ENCODE measurements at regions not wholly inside any gene's neighbourhood (a gene's known extent, or its start where the extent isn't known, plus 50 kb on each side); places are given as distances from the start of the nearest gene placed in this dataset.

DNA sequence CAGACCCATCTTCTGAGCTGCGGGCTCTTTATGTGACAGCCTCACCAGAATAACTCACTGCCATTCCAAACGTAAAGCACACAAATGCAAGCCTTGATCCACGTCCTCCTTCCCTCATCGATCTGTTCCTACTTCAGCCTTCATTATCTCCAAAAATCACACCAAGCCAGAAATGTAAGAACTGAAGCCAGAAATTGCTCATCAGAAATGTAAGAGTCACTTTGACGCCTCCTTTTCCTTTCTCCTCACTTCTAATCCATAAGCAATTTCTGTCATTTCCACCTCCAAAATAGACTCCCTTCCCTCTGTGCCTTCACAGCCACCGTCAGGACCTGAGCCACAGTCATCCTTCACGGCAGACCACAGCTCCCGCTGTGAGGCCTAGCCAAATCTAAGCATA lies 387.3 kb upstream of the B3GAT1 start:
- H3K36me3 ChIP-seq (ENCODE audit: control insufficient read depth, insufficient read depth, low read length), result no peaks in the 10 kb centered on the region
- H3K4me3 ChIP-seq (ENCODE audit: low read depth in 2 of 2, low read length in 2 of 2), result no peak overlapping the region
- DNase-seq (ENCODE audit: low read depth, low spot score) (no peak), ATAC-seq (no peak)
- no peak overlapping the region for H3K27ac ChIP-seq (ENCODE audit: low read length)
- TF ChIP-seq SIN3A (IDR thresholded peaks at IDR 0.05; ENCODE audit: borderline replicate concordance, insufficient read depth, low read depth, low read length) (no peak), TCF7L2 (IDR thresholded peaks at IDR 0.05; ENCODE audit: low read depth, low read length) (no peak), POLR2AphosphoS5 (IDR thresholded peaks at IDR 0.05; ENCODE audit: low read depth, low read length) (no peak)
- TF ChIP-seq, protein P1, sequence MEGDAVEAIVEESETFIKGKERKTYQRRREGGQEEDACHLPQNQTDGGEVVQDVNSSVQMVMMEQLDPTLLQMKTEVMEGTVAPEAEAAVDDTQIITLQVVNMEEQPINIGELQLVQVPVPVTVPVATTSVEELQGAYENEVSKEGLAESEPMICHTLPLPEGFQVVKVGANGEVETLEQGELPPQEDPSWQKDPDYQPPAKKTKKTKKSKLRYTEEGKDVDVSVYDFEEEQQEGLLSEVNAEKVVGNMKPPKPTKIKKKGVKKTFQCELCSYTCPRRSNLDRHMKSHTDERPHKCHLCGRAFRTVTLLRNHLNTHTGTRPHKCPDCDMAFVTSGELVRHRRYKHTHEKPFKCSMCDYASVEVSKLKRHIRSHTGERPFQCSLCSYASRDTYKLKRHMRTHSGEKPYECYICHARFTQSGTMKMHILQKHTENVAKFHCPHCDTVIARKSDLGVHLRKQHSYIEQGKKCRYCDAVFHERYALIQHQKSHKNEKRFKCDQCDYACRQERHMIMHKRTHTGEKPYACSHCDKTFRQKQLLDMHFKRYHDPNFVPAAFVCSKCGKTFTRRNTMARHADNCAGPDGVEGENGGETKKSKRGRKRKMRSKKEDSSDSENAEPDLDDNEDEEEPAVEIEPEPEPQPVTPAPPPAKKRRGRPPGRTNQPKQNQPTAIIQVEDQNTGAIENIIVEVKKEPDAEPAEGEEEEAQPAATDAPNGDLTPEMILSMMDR (IDR thresholded peaks at IDR 0.05), result no peak
- TF ChIP-seq, protein P2, sequence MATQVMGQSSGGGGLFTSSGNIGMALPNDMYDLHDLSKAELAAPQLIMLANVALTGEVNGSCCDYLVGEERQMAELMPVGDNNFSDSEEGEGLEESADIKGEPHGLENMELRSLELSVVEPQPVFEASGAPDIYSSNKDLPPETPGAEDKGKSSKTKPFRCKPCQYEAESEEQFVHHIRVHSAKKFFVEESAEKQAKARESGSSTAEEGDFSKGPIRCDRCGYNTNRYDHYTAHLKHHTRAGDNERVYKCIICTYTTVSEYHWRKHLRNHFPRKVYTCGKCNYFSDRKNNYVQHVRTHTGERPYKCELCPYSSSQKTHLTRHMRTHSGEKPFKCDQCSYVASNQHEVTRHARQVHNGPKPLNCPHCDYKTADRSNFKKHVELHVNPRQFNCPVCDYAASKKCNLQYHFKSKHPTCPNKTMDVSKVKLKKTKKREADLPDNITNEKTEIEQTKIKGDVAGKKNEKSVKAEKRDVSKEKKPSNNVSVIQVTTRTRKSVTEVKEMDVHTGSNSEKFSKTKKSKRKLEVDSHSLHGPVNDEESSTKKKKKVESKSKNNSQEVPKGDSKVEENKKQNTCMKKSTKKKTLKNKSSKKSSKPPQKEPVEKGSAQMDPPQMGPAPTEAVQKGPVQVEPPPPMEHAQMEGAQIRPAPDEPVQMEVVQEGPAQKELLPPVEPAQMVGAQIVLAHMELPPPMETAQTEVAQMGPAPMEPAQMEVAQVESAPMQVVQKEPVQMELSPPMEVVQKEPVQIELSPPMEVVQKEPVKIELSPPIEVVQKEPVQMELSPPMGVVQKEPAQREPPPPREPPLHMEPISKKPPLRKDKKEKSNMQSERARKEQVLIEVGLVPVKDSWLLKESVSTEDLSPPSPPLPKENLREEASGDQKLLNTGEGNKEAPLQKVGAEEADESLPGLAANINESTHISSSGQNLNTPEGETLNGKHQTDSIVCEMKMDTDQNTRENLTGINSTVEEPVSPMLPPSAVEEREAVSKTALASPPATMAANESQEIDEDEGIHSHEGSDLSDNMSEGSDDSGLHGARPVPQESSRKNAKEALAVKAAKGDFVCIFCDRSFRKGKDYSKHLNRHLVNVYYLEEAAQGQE (IDR thresholded peaks at IDR 0.05; ENCODE audit: insufficient read depth in 1 of 2, low read depth in 2 of 2, low read length in 1 of 2), result no peak
- H3K27me3 ChIP-seq (ENCODE audit: control insufficient read depth, insufficient read depth, low read length), result peaks cover 13% of the 10 kb centered on the region; the same call in 1 of the 2 replicates
- no peaks in the 10 kb centered on the region for H3K4me1 ChIP-seq (ENCODE audit: control insufficient read depth, insufficient read depth, low read length)
- ChIA-PET CTCF (no interaction called here), POLR2A (no interaction called here)
- BruUV-seq (replicated peaks), result no TSS peak
- intact Hi-C loops (cut with micrococcal nuclease; ENCODE audit: unreplicated experiment), result no loop called here
- H3K9me3 ChIP-seq (ENCODE audit: control insufficient read depth, insufficient read depth, low read depth, low read length), result no peaks in the 10 kb centered on the region
- in situ Hi-C loops (cut with HindIII; ENCODE audit: low pct_unique_long_range_greater_than_20kb, low sequenced_read_pairs), result no loop called here

DNA sequence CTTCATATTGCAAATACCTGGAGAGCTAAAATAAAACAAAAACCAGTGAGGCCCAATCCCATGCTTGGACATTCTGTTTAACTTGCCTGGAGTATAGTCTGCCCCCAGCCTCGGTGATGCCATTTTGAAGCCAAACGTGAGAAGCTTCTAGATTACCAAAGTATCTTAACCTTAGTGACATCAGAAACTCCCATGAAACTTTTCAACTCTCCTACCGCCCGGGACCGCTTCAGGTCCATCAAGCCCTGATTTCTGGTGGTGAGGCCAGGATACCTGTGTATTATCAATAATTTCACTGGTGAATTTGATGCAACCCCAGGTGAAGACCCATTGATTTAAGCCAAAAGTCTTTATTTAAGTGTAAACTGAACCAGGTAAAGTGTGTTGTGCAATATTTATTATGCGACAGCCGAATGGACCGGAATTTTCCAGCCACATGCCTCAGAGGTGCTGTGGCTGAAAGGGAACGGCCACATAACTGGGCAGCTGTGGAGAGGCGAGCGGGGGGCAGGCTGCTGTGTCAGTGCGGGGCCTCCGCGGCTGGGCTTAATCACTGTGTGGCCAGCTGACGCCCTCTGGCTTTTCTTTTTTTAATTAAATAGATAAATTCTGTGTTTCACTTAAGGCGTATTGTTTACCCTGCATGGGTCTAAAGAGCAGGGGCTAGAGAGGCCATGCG lies 385.5 kb upstream of the B3GAT1 start:
- TF ChIP-seq, protein P1 (IDR thresholded peaks at IDR 0.05), result no peak
- TF ChIP-seq POLR2AphosphoS5 (IDR thresholded peaks at IDR 0.05; ENCODE audit: low read depth, low read length) (no peak), TCF7L2 (IDR thresholded peaks at IDR 0.05; ENCODE audit: low read depth, low read length) (no peak)
- TF ChIP-seq, protein P2 (IDR thresholded peaks at IDR 0.05; ENCODE audit: insufficient read depth in 1 of 2, low read depth in 2 of 2, low read length in 1 of 2), result no peak
- DNase-seq (ENCODE audit: low read depth, low spot score) (no peak), ATAC-seq (no peak)
- BruUV-seq (replicated peaks), result no TSS peak
- intact Hi-C loops (cut with micrococcal nuclease; ENCODE audit: unreplicated experiment) (no loop called here), in situ Hi-C loops (cut with HindIII; ENCODE audit: low pct_unique_long_range_greater_than_20kb, low sequenced_read_pairs) (no loop called here)
- ChIA-PET CTCF (no interaction called here), POLR2A (no interaction called here)
- H3K27ac ChIP-seq (ENCODE audit: low read length), result no peak overlapping the region
- H3K4me1 ChIP-seq (ENCODE audit: control insufficient read depth, insufficient read depth, low read length), result no peaks in the 10 kb centered on the region
- H3K4me3 ChIP-seq (ENCODE audit: low read depth in 2 of 2, low read length in 2 of 2), result no peak overlapping the region
- H3K9me3 ChIP-seq (ENCODE audit: control insufficient read depth, insufficient read depth, low read depth, low read length), result no peaks in the 10 kb centered on the region
- no peaks in the 10 kb centered on the region for H3K36me3 ChIP-seq (ENCODE audit: control insufficient read depth, insufficient read depth, low read length)
- H3K27me3 ChIP-seq (ENCODE audit: control insufficient read depth, insufficient read depth, low read length), result peaks cover 4% of the 10 kb centered on the region; the same call in 1 of the 2 replicates

All from Panc1 (cell line).